ENCODE measurements at regions not wholly inside any gene's neighbourhood (a gene's known extent, or its start where the extent isn't known, plus 50 kb on each side); places are given as distances from the start of the nearest gene placed in this dataset.
A peak's percentile ranks its signal among the peaks of the same experiment; 100 is the strongest.

DNA sequence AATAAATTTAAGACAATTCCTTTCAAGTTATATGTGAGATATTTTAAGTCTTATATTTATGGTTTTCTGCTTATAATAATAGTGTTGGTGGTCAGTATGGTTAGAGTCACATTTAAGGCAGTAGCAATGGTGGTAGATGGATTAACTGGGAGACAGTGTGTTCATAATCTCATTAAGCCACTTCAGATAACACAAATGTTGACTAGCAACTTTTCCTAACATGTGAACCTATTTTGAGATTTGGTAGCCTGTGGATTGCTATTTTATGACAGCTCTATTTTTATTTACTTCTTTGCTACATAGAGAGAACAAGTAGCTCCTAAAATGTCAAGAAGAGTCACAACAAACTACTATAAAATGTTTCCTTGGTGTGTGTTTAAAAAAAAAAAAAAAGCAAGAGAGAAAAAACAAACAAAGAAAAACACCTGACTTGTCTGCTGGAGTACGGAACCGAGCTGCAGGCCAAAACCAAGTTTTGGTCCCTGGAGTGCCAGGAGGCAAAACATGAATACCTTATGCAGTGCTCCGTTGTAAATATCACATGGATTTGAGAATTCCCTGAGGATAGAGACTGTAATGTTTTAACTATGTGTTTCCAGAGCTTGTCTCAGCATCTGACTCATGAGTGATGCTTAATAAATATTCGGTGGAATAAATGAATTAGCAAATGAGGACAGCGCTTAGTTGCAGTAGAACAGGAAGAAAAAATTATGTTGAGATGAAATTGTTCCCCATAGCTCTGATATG, 457.1 kb upstream of the ROBO2 start:
- no peak for DNase-seq (ENCODE audit: low read depth, low spot score)
- H3K27me3 ChIP-seq (ENCODE audit: control insufficient read depth, insufficient read depth, low read length) = no peaks in the 10 kb centered on the region
- ChIA-PET POLR2A (no interaction called here), CTCF (interaction anchor here (0.7 to 1.2 kb wide), 5 partner anchors 8 to 654 kb away, joined by 3 to 8 read pairs (median 5); no protein-coding TSS in a partner anchor)
- no peaks in the 10 kb centered on the region for H3K9me3 ChIP-seq (ENCODE audit: control insufficient read depth, insufficient read depth, low read length)
- TF ChIP-seq, protein P1, sequence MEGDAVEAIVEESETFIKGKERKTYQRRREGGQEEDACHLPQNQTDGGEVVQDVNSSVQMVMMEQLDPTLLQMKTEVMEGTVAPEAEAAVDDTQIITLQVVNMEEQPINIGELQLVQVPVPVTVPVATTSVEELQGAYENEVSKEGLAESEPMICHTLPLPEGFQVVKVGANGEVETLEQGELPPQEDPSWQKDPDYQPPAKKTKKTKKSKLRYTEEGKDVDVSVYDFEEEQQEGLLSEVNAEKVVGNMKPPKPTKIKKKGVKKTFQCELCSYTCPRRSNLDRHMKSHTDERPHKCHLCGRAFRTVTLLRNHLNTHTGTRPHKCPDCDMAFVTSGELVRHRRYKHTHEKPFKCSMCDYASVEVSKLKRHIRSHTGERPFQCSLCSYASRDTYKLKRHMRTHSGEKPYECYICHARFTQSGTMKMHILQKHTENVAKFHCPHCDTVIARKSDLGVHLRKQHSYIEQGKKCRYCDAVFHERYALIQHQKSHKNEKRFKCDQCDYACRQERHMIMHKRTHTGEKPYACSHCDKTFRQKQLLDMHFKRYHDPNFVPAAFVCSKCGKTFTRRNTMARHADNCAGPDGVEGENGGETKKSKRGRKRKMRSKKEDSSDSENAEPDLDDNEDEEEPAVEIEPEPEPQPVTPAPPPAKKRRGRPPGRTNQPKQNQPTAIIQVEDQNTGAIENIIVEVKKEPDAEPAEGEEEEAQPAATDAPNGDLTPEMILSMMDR (IDR thresholded peaks at IDR 0.05; ENCODE audit: low read depth, low read length) = no peak
- no peak overlapping the region for H3K4me3 ChIP-seq (ENCODE audit: low read depth, low read length)
- no peak overlapping the region for H3K27ac ChIP-seq (ENCODE audit: low read depth, low read length)

DNA sequence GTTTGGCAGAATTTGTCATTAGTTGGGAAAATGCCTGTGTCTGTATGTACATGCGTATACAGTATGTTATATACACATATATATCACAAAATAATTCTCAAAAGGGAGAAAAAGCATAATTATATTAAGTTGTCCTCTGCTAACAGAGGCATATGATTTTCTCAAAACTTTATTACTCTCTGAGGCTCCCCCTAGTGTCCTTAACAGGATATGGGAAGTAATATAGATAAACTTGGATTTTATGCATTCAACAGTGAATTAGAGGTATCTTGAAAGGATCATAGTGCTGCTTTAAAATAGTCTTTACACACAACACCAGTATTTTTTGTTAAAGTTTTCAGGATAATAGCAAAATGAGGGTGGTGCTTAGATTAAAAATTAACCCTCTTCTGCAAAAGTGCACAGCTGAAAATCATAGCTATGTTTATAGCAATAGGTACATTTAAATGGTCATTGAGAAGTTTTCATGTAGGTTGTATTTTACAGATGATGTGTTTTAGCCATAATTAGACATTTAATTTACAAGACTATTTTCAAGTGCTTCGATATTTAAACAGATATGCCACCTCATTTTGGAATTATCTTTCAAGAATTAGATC, 454.0 kb upstream of the ROBO2 start:
- TF ChIP-seq, protein P1 (IDR thresholded peaks at IDR 0.05; ENCODE audit: low read depth, low read length) = peak; percentile 78
- POLR2A ChIA-PET = no interaction called here
- CTCF ChIA-PET = interaction anchor here (0.5 to 2.5 kb wide), 39 partner anchors 8 to 724 kb away, joined by 3 to 44 read pairs (median 3); no protein-coding TSS in a partner anchor
- Histone ChIP-seq H3K9me3 (ENCODE audit: control insufficient read depth, insufficient read depth, low read length) (peaks cover 3% of the 10 kb centered on the region; the same call in 1 of the 2 replicates), H3K4me3 (ENCODE audit: low read depth, low read length) (no peak overlapping the region), H3K27ac (ENCODE audit: low read depth, low read length) (no peak overlapping the region), H3K27me3 (ENCODE audit: control insufficient read depth, insufficient read depth, low read length) (no peaks in the 10 kb centered on the region)
- DNase-seq (ENCODE audit: low read depth, low spot score) = no peak

DNA sequence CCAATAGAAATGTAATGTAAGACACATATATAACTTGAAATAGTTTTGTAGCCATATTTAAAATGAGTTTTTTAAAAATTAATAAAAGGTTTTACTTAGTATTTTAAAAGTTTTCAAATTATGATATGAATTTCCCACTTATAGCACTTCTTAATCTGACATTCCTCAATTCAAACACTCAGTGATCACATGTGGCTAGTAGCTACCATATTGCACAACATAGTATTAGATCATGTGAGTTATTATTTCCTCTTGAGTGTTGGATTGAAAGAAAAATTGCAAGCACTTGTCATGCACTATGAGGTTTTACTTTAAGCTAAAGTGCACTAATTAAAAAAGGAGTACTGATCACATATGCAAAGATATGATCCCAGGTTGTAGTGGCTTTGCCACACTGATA, 453.4 kb upstream of the ROBO2 start:
- Histone ChIP-seq H3K9me3 (ENCODE audit: control insufficient read depth, insufficient read depth, low read length) (peaks cover 3% of the 10 kb centered on the region; the same call in 1 of the 2 replicates), H3K27ac (ENCODE audit: low read depth, low read length) (no peak overlapping the region), H3K4me3 (ENCODE audit: low read depth, low read length) (no peak overlapping the region), H3K27me3 (ENCODE audit: control insufficient read depth, insufficient read depth, low read length) (no peaks in the 10 kb centered on the region)
- ChIA-PET CTCF (interaction anchor here (0.5 to 2.5 kb wide), 17 partner anchors 8 to 660 kb away, joined by 3 to 44 read pairs (median 5); no protein-coding TSS in a partner anchor), POLR2A (no interaction called here)
- DNase-seq (ENCODE audit: low read depth, low spot score) = no peak
- TF ChIP-seq, protein P1 (IDR thresholded peaks at IDR 0.05; ENCODE audit: low read depth, low read length) = no peak

DNA sequence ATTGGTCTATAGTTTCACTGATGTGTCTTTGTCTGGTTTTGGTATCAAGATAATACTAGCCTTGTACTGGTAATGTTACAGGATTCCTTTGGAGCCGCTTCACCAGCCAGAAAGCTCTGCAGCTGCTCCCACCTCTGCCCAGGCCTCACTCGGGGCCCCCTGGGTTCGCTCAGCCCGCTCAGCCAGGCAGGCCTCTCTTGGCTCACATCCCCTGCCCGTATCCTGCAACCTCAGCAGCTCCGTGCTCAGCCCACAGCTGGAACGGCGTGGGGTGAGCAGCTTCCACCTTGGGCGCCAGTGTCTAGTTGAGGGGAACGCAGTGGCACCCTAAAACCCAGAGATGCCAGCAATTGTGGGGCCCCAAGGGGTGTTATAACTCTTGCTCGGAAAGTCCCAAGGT, 429.7 kb upstream of the ROBO2 start:
- TF ChIP-seq, protein P1 (IDR thresholded peaks at IDR 0.05; ENCODE audit: low read depth, low read length) = no peak
- H3K27ac ChIP-seq (ENCODE audit: low read depth, low read length) = no peak overlapping the region
- ChIA-PET CTCF (interaction anchor here (1.6 kb wide), 1 partner anchor 25 kb away, joined by 3 read pairs; no protein-coding TSS in a partner anchor), POLR2A (no interaction called here)
- no peak for DNase-seq (ENCODE audit: low read depth, low spot score)
- H3K4me3 ChIP-seq (ENCODE audit: low read depth, low read length) = no peak overlapping the region
- H3K27me3 ChIP-seq (ENCODE audit: control insufficient read depth, insufficient read depth, low read length) = no peaks in the 10 kb centered on the region
- H3K9me3 ChIP-seq (ENCODE audit: control insufficient read depth, insufficient read depth, low read length) = peaks cover 4% of the 10 kb centered on the region; the same call in 1 of the 2 replicates

DNA sequence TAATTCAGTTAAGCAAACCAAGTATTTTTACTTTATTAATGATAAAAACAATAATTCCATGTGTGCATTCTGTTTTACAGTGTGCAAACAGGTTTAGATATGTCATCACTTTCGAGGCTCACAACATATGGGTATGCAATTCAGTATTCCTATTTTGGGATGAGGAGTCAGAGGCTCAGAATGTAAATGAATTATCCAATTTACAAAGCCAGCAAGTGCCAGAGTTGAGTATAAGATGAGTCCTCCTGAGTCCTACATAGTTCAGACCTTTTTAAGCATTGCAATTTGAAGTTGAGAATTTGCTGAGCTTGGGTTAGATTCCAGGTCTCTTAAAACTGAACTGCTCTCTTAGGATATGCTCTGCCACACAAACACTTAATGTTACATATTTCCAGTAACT, 424.2 kb upstream of the ROBO2 start:
- ChIA-PET POLR2A (no interaction called here), CTCF (no interaction called here)
- Histone ChIP-seq H3K27ac (ENCODE audit: low read depth, low read length) (no peak overlapping the region), H3K4me3 (ENCODE audit: low read depth, low read length) (no peak overlapping the region), H3K27me3 (ENCODE audit: control insufficient read depth, insufficient read depth, low read length) (no peaks in the 10 kb centered on the region), H3K9me3 (ENCODE audit: control insufficient read depth, insufficient read depth, low read length) (no peaks in the 10 kb centered on the region)
- peak; percentile 16 for DNase-seq (ENCODE audit: low read depth, low spot score)
- TF ChIP-seq, protein P1 (IDR thresholded peaks at IDR 0.05; ENCODE audit: low read depth, low read length) = no peak
